Activated B cell treated with CpG ODN at 0.5 μM for 24 hours (primary cell): ENCODE measurements at regions not wholly inside any gene's neighbourhood (a gene's known extent, or its start where the extent isn't known, plus 50 kb on each side); places are given as distances from the start of the nearest gene placed in this dataset.

ENCODE experiments used
- ATAC-seq: fragments of 200-7000 bp; cut with Tn5 transposase; one replicate; pipeline ENCODE4 v1.10.0; 2021; ENCODE audit warnings: low read depth, mild to moderate bottlenecking, moderate library complexity
- CTCF ChIA-PET: fragments of 350-600 bp; sonication (Branson Sonifier 250); formaldehyde crosslinking; loops from one replicate; lab custom pipeline; 2021; ENCODE audit warnings: antibody characterized with exemption; lab: Charles Lee
- POLR2A ChIA-PET: fragments of 350-600 bp; sonication (Branson Sonifier 250); formaldehyde crosslinking; loops from one replicate; lab custom pipeline; 2021; ENCODE audit warnings: antibody characterized with exemption; lab: Charles Lee
- DNase-seq: peaks from one replicate; pipeline ENCODE4 v3.0.0; 2022
- H3K27ac Mint-ChIP-seq: one replicate; pipeline ENCODE4 v1.8.0; 2020; ENCODE audit warnings: mixed read lengths
- H3K27me3 Mint-ChIP-seq: one replicate; pipeline ENCODE4 v1.8.0; 2021; ENCODE audit warnings: mixed read lengths
- H3K36me3 Mint-ChIP-seq: one replicate; pipeline ENCODE4 v1.8.0; 2021; ENCODE audit warnings: low read depth, mixed read lengths
- H3K4me1 Mint-ChIP-seq: one replicate; pipeline ENCODE4 v1.8.0; 2021; ENCODE audit warnings: mixed read lengths
- H3K4me3 Mint-ChIP-seq: one replicate; pipeline ENCODE4 v1.8.0; 2020; ENCODE audit warnings: mild to moderate bottlenecking, mixed read lengths
- H3K9me3 Mint-ChIP-seq: one replicate; pipeline ENCODE4 v1.8.0; 2020; ENCODE audit warnings: mixed read lengths
- intact Hi-C: fragments of 100-400 bp; cut with micrococcal nuclease; formaldehyde crosslinking; loops from one replicate; pipeline ENCODE4 v1.15.1; 2024
- TF ChIP-seq, protein P1 (sequence below): fragments of 200-600 bp; IDR thresholded peaks from one replicate; pipeline ENCODE4 v1.8.0; 2022; ENCODE audit warnings: antibody characterized with exemption, mild to moderate bottlenecking

- CTCF ChIA-PET = no interaction called here
- TF ChIP-seq, protein P1, sequence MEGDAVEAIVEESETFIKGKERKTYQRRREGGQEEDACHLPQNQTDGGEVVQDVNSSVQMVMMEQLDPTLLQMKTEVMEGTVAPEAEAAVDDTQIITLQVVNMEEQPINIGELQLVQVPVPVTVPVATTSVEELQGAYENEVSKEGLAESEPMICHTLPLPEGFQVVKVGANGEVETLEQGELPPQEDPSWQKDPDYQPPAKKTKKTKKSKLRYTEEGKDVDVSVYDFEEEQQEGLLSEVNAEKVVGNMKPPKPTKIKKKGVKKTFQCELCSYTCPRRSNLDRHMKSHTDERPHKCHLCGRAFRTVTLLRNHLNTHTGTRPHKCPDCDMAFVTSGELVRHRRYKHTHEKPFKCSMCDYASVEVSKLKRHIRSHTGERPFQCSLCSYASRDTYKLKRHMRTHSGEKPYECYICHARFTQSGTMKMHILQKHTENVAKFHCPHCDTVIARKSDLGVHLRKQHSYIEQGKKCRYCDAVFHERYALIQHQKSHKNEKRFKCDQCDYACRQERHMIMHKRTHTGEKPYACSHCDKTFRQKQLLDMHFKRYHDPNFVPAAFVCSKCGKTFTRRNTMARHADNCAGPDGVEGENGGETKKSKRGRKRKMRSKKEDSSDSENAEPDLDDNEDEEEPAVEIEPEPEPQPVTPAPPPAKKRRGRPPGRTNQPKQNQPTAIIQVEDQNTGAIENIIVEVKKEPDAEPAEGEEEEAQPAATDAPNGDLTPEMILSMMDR = no peak
- no peaks in the 10 kb centered on the region for H3K9me3 Mint-ChIP-seq
- no peak overlapping the region for H3K27ac Mint-ChIP-seq
- ATAC-seq (no peak), DNase-seq (no peak)
- no peak overlapping the region for H3K4me3 Mint-ChIP-seq
- POLR2A ChIA-PET = no interaction called here
- H3K36me3 Mint-ChIP-seq = no peaks in the 10 kb centered on the region
- intact Hi-C loops = no loop called here
- no peaks in the 10 kb centered on the region for H3K4me1 Mint-ChIP-seq
- no peaks in the 10 kb centered on the region for H3K27me3 Mint-ChIP-seq
These were observed 2177.9 kb upstream of the CELF4 start for GRCh38 chr18:39743463-39743862.

DNA sequence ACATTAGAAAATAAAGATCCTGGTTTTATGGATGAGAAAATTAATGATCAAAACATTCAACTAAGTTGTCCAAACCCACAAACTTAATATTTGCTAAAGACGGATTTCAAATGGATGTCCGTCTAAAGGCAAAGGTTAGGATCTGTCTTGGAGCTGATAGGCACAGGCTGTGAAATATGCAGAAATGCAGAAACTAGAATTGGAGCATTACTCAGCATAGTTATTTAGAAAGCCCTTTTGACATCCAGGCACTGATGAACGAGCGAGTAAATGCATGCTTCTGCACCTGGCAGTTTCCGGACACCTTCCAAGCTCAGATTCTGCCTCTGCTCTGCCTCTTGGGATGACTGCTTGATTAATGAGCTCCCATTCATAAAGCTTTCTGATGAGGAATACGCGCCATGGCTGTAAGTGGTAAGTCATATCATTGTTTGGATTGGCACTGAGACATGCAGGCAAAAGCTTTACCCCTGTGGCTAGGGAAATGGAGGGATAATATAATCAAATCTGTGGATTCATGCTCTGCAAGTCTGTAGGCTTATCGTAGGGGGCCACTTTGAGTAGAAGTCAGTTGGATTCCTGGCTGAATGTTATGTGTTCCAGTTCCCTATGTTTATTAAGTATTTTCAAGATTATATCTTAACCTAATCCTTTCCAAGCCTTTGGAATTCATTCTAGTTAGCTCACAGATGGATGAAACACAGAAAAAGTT lies 2176.3 kb upstream of the CELF4 start:
- H3K9me3 Mint-ChIP-seq = no peaks in the 10 kb centered on the region
- no peaks in the 10 kb centered on the region for H3K27me3 Mint-ChIP-seq
- H3K36me3 Mint-ChIP-seq = no peaks in the 10 kb centered on the region
- no peak for ATAC-seq
- intact Hi-C loops = no loop called here
- ChIA-PET CTCF (no interaction called here), POLR2A (no interaction called here)
- H3K4me1 Mint-ChIP-seq = no peaks in the 10 kb centered on the region
- H3K27ac Mint-ChIP-seq = no peak overlapping the region
- no peak overlapping the region for H3K4me3 Mint-ChIP-seq
- TF ChIP-seq, protein P1 = no peak
- no peak for DNase-seq

DNA sequence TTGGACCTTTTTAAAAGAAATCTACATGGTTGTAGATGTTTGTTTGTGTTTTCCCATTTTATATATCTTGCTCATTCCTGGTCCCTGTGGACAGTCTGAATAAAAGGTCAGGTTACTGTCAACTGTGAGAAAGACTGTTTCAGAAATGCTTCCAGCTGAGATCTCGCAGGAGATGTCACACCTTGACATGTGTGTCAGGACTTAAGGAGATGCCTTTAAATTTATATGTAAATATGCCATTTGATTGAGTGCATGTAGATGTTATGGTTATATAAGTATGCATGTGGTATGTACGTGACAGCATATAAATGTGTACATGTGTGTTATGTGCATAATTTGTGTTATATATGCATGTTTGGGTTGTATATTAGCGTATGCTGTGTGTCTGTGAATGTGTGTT lies 2172.3 kb upstream of the CELF4 start:
- TF ChIP-seq, protein P1 = no peak
- H3K27ac Mint-ChIP-seq = no peak overlapping the region
- H3K4me1 Mint-ChIP-seq = no peaks in the 10 kb centered on the region
- no peaks in the 10 kb centered on the region for H3K36me3 Mint-ChIP-seq
- no peak for ATAC-seq
- no peak for DNase-seq
- ChIA-PET POLR2A (no interaction called here), CTCF (no interaction called here)
- intact Hi-C loops = no loop called here
- peaks cover 4% of the 10 kb centered on the region for H3K9me3 Mint-ChIP-seq
- H3K27me3 Mint-ChIP-seq = no peaks in the 10 kb centered on the region
- no peak overlapping the region for H3K4me3 Mint-ChIP-seq

DNA sequence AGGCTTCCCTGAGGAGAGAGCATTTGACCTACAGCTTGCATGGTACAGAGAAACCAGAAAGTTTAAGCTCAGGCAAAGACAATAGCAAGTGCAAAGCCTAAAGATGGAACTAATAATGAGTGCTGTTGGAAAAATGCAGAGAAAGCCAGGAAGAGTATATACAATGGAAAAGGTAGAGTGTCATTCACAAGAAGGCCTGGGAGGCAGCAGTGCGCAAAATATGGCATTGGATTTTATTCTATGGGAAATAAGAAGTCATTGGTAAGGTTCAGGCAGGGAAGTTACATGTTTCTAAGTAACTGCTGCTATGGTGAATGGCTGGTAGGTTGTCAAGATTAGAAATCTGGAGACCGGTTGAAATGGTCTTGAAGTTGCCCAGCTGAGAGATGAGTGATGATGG lies 2167.3 kb upstream of the CELF4 start:
- ChIA-PET CTCF (no interaction called here), POLR2A (no interaction called here)
- Mint-ChIP-seq H3K9me3 (peaks cover 6% of the 10 kb centered on the region), H3K27me3 (no peaks in the 10 kb centered on the region), H3K4me3 (no peak overlapping the region), H3K36me3 (no peaks in the 10 kb centered on the region), H3K4me1 (no peaks in the 10 kb centered on the region), H3K27ac (no peak overlapping the region)
- intact Hi-C loops = no loop called here
- DNase-seq (no peak), ATAC-seq (no peak)
- TF ChIP-seq, protein P1 = no peak

- POLR2A ChIA-PET = no interaction called here
- no peaks in the 10 kb centered on the region for H3K27me3 Mint-ChIP-seq
These were observed 2165.0 kb upstream of the CELF4 start for GRCh38 chr18:39730606-39731005.

More at GRCh38 chr18:39730606-39731005, 2165.0 kb upstream of the CELF4 start:
- intact Hi-C loops = no loop called here
- CTCF ChIA-PET = no interaction called here
- no peak for ATAC-seq
- TF ChIP-seq, protein P1 = no peak
- no peak overlapping the region for H3K27ac Mint-ChIP-seq
- H3K4me1 Mint-ChIP-seq = no peaks in the 10 kb centered on the region
- no peak for DNase-seq
- H3K9me3 Mint-ChIP-seq = peaks cover 6% of the 10 kb centered on the region
- H3K36me3 Mint-ChIP-seq = no peaks in the 10 kb centered on the region
- no peak overlapping the region for H3K4me3 Mint-ChIP-seq
